ENCODE measurements at regions not wholly inside any gene's neighbourhood (a gene's known extent, or its start where the extent isn't known, plus 50 kb on each side); places are given as distances from the start of the nearest gene placed in this dataset.
A peak's percentile ranks its signal among the peaks of the same experiment; 100 is the strongest.
"Not testable (repeated sequence)": the region's sequence is repeated elsewhere in the genome, so short reads cannot be mapped to it uniquely, and the experiment has no call there.

- no peak for DNase-seq (ENCODE audit: low read depth)
Observed at GRCh38 chr1:212495766-212496494, 63.2 kb downstream of the NENF start.

GRCh38 chr1:212496682-212497081 lies 64.0 kb downstream of the NENF start:
- no peak for DNase-seq (ENCODE audit: low read depth)

GRCh38 chr1:212497553-212497952 lies 64.8 kb downstream of the NENF start:
- no peak for DNase-seq (ENCODE audit: low read depth)

GRCh38 chr1:212498283-212499040 lies 65.7 kb downstream of the NENF start:
- no peak for DNase-seq (ENCODE audit: low read depth)

- DNase-seq (ENCODE audit: low read depth), result no peak
Observed at GRCh38 chr1:212500351-212500750, 67.6 kb downstream of the NENF start.

- no peak for DNase-seq (ENCODE audit: low read depth)
Observed at GRCh38 chr1:212500983-212501382, 68.3 kb downstream of the NENF start.

GRCh38 chr1:212503714-212504113 lies 71.0 kb downstream of the NENF start:
- no peak for DNase-seq (ENCODE audit: low read depth)

GRCh38 chr1:212504171-212504803 lies 71.6 kb downstream of the NENF start:
- no peak for DNase-seq (ENCODE audit: low read depth)

GRCh38 chr1:212506666-212507065 lies 73.9 kb downstream of the NENF start:
- no peak for DNase-seq (ENCODE audit: low read depth)

- no peak for DNase-seq (ENCODE audit: low read depth)
Observed at GRCh38 chr1:212507369-212507768, 74.6 kb downstream of the NENF start.

GRCh38 chr1:212512816-212513559 lies 80.3 kb downstream of the NENF start:
- peak; percentile 30 for DNase-seq (ENCODE audit: low read depth)

GRCh38 chr1:212513586-212513985 lies 80.9 kb downstream of the NENF start:
- DNase-seq (ENCODE audit: low read depth), result no peak

- DNase-seq (ENCODE audit: low read depth), result no peak
Observed at GRCh38 chr1:212514056-212514614, 81.4 kb downstream of the NENF start.

- no peak for DNase-seq (ENCODE audit: low read depth)
Observed at GRCh38 chr1:212514782-212515181, 82.1 kb downstream of the NENF start.

- no peak for DNase-seq (ENCODE audit: low read depth)
Observed at GRCh38 chr1:212515329-212515760, 82.6 kb downstream of the NENF start.

GRCh38 chr1:212516012-212516411 lies 83.3 kb downstream of the NENF start:
- DNase-seq (ENCODE audit: low read depth), result not testable (repeated sequence)

- peak; percentile 39 for DNase-seq (ENCODE audit: low read depth)
Observed at GRCh38 chr1:212518188-212519054, 85.7 kb downstream of the NENF start.

- no peak for DNase-seq (ENCODE audit: low read depth)
Observed at GRCh38 chr1:212519131-212519530, 86.4 kb downstream of the NENF start.

- no peak for DNase-seq (ENCODE audit: low read depth)
Observed at GRCh38 chr1:212520299-212520698, 87.6 kb downstream of the NENF start.

- DNase-seq (ENCODE audit: low read depth), result no peak
Observed at GRCh38 chr1:212520746-212521145, 87.8 kb upstream of the ATF3 start.

All from GM04504 (cell line).